K562 (cell line): ENCODE measurements at regions not wholly inside any gene's neighbourhood (a gene's known extent, or its start where the extent isn't known, plus 50 kb on each side); places are given as distances from the start of the nearest gene placed in this dataset.

ENCODE experiments used
- ATAC-seq: fragments of 200-7000 bp; cut with Tn5 transposase; 3 replicates; pipeline ENCODE4 v1.9.1; 2020; ENCODE audit warnings: moderate library complexity
- BruUV-seq: library from RNA; stranded (reverse); fragments of 400-500 nt; replicated peaks from 2 replicates; lab custom pipeline; 2021; lab: Mats Ljungman, UMichigan
- CTCF ChIA-PET: fragments of 300-600 bp; formaldehyde crosslinking; extraction: SDS; loops from one replicate; lab custom pipeline; 2021; ENCODE audit warnings: low intra/inter-chr PET ratio; lab: Yijun Ruan, JAX
- POLR2A ChIA-PET: fragments of 300-600, 350-650 bp; sonication (Branson Sonifier 250); formaldehyde crosslinking; extraction: SDS; loops from one replicate; lab custom pipeline; 2021; ENCODE audit warnings: antibody characterized with exemption, inconsistent platforms; lab: Yijun Ruan, JAX
- DNase-seq, 4 experiments: peaks; one replicate each; pipeline versions ENCODE4 v3.0.0 to v3.0.0-alpha.2; 2011 to 2018; ENCODE audit warnings: low spot score in 3 of 4, mixed read lengths in 3 of 4; ENCODE audit errors: extremely low read depth in 1 of 4
- FAIRE-seq: peaks from 2 replicates; lab custom pipeline; 2011; peaks lifted over from hg19 to GRCh38; lab: Jason Lieb, UNC
- H2AFZ ChIP-seq: 2 replicates; pipeline ENCODE4 v1.6.0; 2011; ENCODE audit warnings: low read depth, low read length, control low read depth, inconsistent platforms
- H3K27ac ChIP-seq: fragments of 200-600 bp; 3 replicates; pipeline ENCODE4 v1.8.0; 2011; ENCODE audit warnings: low read depth, mild to moderate bottlenecking, control low read depth, inconsistent platforms, low read length, moderate library complexity, mixed read lengths; ENCODE audit errors: extremely low read depth
- H3K27me3 ChIP-seq, 2 experiments: fragments of 300-600 bp in 1 of 2; 2 replicates in 1 of 2; 3 replicates in 1 of 2; pipeline versions ENCODE4 v1.6.0 to v1.8.0; 2011; ENCODE audit warnings: inconsistent platforms in 2 of 2, low read length in 2 of 2, mild to moderate bottlenecking in 1 of 2, mixed read lengths in 1 of 2, moderate library complexity in 1 of 2; ENCODE audit not compliant: control insufficient read depth in 2 of 2, insufficient read depth in 2 of 2
- H3K36me3 ChIP-seq: fragments of 300-600 bp; 3 replicates; pipeline ENCODE4 v1.8.0; 2011; ENCODE audit warnings: mild to moderate bottlenecking, low read length, inconsistent platforms; ENCODE audit not compliant: control insufficient read depth, insufficient read depth
- H3K4me1 ChIP-seq, 2 experiments: fragments of 200-600 bp in 1 of 2; replicated peaks in 1 of 2; 2 replicates in 1 of 2; 3 replicates in 1 of 2; pipeline versions ENCODE4 v1.5.1 to v1.8.0; 2011; ENCODE audit warnings: inconsistent platforms in 2 of 2, low read length in 2 of 2, mild to moderate bottlenecking in 1 of 2, mixed read lengths in 1 of 2, moderate library complexity in 1 of 2; ENCODE audit not compliant: control insufficient read depth in 2 of 2, insufficient read depth in 2 of 2
- H3K4me2 ChIP-seq: 2 replicates; pipeline ENCODE4 v1.6.1; 2011; ENCODE audit warnings: low read length, control low read depth, inconsistent platforms, mixed read lengths; ENCODE audit not compliant: insufficient read depth
- H3K4me3 ChIP-seq: fragments of 200-600 bp; sonication (generic), shearing (Covaris generic); 2 replicates; pipeline ENCODE4 v1.5.1; 2016; ENCODE audit warnings: control low read depth, inconsistent platforms
- H3K79me2 ChIP-seq: fragments of 200-600 bp; 3 replicates; pipeline ENCODE4 v1.8.0; 2011; ENCODE audit warnings: low read length, inconsistent platforms; ENCODE audit not compliant: control insufficient read depth, insufficient read depth
- H3K9ac ChIP-seq, 2 experiments: 2 replicates each; pipeline versions ENCODE4 v1.6.0 to v1.6.1; 2011; ENCODE audit warnings: low read depth in 2 of 2, low read length in 2 of 2, control low read depth in 1 of 2, inconsistent platforms in 1 of 2, mild to moderate bottlenecking in 1 of 2, mixed read lengths in 1 of 2; ENCODE audit not compliant: insufficient read depth in 1 of 2
- H3K9me1 ChIP-seq: one replicate; pipeline ENCODE4 v1.6.0; 2011; ENCODE audit warnings: inconsistent platforms, mild to moderate bottlenecking, low read length, moderate library complexity; ENCODE audit not compliant: control insufficient read depth, insufficient read depth
- H3K9me3 ChIP-seq: replicated peaks from 2 replicates; pipeline ENCODE4 v1.5.1; 2011; ENCODE audit warnings: low read depth, low read length, inconsistent platforms; ENCODE audit not compliant: control insufficient read depth, insufficient read depth
- H4K20me1 ChIP-seq: replicated peaks from 2 replicates; pipeline ENCODE4 v1.6.1; 2011; ENCODE audit warnings: low read length, inconsistent platforms, mixed read lengths; ENCODE audit not compliant: control insufficient read depth, insufficient read depth
- CBFB ChIP-seq: sonication (generic); formaldehyde crosslinking; IDR thresholded peaks from 2 replicates; pipeline ENCODE4 v1.4.0; 2020; ENCODE audit warnings: mild to moderate bottlenecking, missing genetic modification reagents
- CHD7 ChIP-seq: fragments of 200-600 bp; sonication (generic); IDR thresholded peaks from one replicate; pipeline ENCODE4 v1.6.1; 2012; ENCODE audit warnings: mild to moderate bottlenecking, low read depth, low read length, inconsistent platforms
- ZNF224 ChIP-seq: sonication (generic); formaldehyde crosslinking; IDR thresholded peaks from 2 replicates; pipeline ENCODE4 v1.8.0; 2022; ENCODE audit warnings: mild to moderate bottlenecking, missing genetic modification reagents
- ZNF699 ChIP-seq: fragments of 250-450 bp; sonication (Bioruptor Pico); IDR thresholded peaks from 2 replicates; pipeline ENCODE4 v1.8.0; 2021; ENCODE audit warnings: mild to moderate bottlenecking, moderate library complexity; ENCODE audit not compliant: insufficient replicate concordance
- whole genome bisulfite sequencing: fragments of 100-300 bp; shearing (Covaris generic); methylation state at CpG from one replicate; pipeline ENCODE4 v1.1.6; 2016; ENCODE audit warnings: low coverage, mixed read lengths; ENCODE audit not compliant: insufficient coverage; ENCODE audit errors: missing lambda C conversion rate; 5-methylcytosine and 5-hydroxymethylcytosine counted together
- in situ Hi-C: fragments of 300-500 bp; cut with MboI; formaldehyde crosslinking; loops from 4 replicates; pipeline ENCODE4 v1.15.0; 2018; ENCODE audit warnings: inconsistent platforms, mixed read lengths
- intact Hi-C: fragments of 100-400 bp; cut with micrococcal nuclease; formaldehyde crosslinking; loops from 2 replicates; pipeline ENCODE4 v1.14.2; 2022

GRCh38 chr5:115457571-115457970 lies 87.0 kb downstream of the FEM1C start:
- Histone ChIP-seq H4K20me1 (no peaks in the 10 kb centered on the region), H3K4me3 (no peak overlapping the region), H3K36me3 (no peaks in the 10 kb centered on the region), H3K9me1 (no peaks in the 10 kb centered on the region), H3K27me3 (peaks cover 0 to 6% of the 10 kb centered on the region in 2 experiments; a peak in 2 of 5 replicates), H3K9me3 (no peaks in the 10 kb centered on the region), H3K4me2 (no peak overlapping the region), H3K27ac (no peak overlapping the region), H3K79me2 (no peaks in the 10 kb centered on the region), H2AFZ (no peak overlapping the region), H3K4me1 (no peaks in the 10 kb centered on the region), H3K9ac (no peak overlapping the region)
- WGBS = 0% methylated on average over 6 of the region's 6 CpGs
- POLR2A ChIA-PET = no interaction called here
- CTCF ChIA-PET = no interaction called here
- ATAC-seq (no peak), DNase-seq (no peak), FAIRE-seq (no peak)
- in situ Hi-C loops (no loop called here), intact Hi-C loops (no loop called here)
- TF ChIP-seq ZNF699 (CRISPR knock-in tag) (no peak), CBFB (CRISPR knock-in tag) (no peak), ZNF224 (no peak), CHD7 (no peak)
- BruUV-seq = no TSS peak
